ENCODE measurements at regions not wholly inside any gene's neighbourhood (a gene's known extent, or its start where the extent isn't known, plus 50 kb on each side); places are given as distances from the start of the nearest gene placed in this dataset.
A peak's percentile ranks its signal among the peaks of the same experiment; 100 is the strongest.

DNA sequence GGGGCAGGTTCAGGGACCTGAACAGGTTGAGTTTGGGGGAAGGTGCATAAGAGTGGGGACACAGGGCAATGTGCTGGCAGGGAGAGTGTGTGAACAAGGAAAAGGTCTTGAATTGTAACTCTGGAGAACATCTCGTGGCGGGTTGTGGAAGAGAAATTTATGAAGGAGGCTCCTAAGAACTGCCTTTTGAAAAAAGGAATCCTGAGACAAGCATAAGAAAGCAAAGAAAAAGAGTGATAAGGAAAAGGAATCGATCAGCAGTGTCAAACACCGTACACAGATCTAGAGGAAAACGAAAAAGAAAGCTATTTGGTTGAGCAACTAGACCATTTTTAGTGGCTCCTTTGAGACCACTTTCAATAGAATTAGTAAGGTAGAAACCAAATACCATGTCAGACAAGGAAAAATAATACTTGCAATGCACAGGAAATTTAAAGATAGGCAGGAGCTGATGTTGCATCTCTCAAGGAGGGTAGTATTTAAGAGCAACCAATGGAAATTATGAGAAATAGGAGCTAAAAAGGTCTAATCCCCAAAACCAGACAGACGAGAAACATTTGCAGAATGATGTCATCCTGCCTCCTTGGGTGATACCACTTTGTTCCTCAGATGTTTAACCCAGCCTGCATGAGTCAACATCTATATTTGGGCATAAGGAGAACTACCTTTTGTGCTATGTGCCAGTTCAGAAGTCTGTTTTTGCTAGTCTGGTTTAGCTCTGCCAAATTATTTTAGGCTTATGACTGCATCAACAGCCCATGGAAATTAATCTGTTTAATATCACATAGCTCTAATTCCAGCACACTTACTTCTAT is 64.5 kb upstream of the STK38L start:
- DNase-seq, result peak in 9 of 56 donors; percentile 3 to 46 (median 14)

DNA sequence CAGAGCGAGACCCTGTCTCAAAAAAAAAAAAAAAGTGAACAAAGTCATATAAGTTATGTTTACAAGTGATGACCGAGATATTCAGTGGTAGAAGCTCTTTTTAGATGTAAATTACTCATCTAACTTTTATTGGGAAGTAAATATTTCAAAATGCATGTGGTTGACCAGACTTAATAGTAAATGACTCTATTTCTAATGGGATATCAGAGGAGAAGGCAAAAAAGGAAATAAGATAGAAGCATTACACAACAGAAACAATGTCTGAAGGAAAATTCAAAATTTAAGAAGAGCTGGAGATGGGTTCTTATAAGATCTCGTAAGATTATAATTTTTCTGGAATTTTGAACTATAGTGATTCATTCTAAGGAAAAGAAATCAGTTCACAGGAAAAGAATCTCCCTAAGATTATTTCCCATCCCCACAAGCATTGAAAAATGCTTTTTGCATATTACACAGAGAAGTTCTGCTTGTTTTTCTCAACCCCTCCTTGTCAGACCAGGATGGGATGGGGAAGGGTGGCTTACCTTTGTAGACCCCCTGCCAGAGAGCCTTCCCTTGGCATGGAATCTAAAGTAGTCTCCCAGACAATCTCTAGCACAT is 63.1 kb upstream of the STK38L start:
- no peak for DNase-seq

DNA sequence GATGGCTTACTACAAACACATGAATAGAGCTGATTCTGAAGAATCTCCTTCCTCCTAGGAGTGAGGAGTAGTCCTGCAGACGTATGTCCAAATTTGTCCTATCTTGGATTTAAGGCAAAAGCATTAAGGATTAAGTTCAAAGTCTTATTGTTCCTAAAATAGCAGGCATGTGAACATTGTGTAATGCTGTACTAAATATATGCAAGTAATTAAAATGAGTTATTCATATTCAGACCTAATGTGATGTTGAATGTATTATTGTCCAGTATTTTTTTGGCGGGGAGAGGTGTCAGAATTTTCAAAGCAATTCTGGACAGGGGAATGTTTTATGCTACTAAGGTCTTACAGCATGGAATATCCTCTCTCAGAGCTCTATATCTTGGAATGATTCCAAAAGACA is 60.7 kb upstream of the STK38L start:
- no peak for DNase-seq

DNA sequence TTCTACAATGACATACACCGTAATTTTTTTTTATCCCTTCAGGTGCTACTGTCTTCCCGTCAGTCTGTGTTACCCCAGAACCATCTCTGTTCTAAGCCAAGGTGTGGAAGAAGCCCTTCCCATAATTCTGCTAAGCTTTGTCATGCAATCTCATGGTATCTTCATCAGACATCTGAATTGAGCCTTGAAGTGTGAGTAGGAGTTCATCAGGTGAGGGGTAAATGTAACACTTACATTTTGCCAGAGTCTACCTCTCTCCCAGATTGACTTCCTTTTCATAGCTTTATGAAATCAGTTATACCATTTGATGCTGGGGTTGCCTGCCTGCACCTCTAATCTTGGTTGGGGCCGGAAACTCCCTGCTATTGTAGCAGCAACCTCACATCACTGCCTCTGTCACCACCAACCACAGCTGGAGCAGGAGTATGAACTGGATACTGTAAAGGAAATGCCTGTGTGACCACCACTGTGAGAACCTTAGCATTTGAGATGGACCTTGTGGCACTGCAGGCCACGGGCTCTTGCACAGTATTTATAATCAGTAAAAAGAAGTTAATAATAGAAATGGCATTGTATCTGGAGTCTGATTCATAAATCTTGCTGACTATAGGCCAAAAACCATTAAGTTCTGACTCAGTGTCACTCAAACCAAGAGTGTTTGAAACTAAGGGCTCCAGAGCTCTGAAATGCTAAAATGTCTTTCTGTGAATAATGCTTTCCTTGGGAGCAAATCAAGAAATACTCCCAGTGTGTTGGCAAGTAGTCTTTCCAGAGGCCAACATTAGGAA is 58.7 kb upstream of the STK38L start:
- no peak for DNase-seq

GRCh38 chr12:27186022-27186839 is 57.9 kb upstream of the STK38L start:
- no peak for DNase-seq

DNA sequence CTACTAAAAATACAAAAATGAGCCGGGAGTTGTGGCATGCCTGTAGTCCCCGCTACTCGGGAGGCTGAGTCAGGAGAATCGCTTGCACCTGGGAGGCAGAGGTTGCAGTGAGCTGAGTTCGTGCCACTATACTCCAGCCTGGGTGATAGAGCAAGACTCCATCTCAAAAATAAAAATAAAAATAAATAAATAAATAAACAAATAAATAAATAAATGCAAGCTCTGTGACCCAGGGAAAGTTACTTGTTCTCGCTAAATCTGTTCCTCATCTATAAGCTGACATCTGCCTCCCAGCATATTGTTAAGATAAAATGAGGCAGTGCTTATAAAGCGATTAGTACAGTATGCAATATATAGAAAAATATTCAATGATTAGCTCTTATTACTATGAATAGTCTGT is 56.4 kb upstream of the STK38L start:
- DNase-seq, result no peak

- no peak for DNase-seq
Observed at GRCh38 chr12:27190761-27191160, 53.3 kb upstream of the STK38L start.

DNA sequence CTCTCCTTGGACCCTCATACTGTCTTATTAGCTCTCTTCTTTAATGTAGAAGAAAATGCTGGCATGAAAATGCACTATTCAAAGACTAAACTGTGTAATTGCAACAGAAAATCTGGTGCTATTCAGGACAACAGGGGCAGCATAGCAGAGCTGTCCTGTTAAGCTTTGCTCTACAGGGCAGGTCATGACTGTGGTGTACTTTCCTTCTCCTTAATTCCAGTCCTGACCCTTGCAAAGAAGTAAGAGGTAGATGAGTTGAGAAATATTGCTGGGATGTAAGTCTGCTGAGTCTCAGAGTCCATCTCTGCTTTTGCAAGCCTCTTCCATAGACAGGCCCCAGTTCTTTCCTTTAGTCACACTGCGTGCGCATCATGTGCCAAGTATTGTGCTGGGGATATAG is 52.6 kb upstream of the STK38L start:
- no peak for DNase-seq

GRCh38 chr12:27192118-27192802 is 51.8 kb upstream of the STK38L start:
- DNase-seq, result no peak

DNA sequence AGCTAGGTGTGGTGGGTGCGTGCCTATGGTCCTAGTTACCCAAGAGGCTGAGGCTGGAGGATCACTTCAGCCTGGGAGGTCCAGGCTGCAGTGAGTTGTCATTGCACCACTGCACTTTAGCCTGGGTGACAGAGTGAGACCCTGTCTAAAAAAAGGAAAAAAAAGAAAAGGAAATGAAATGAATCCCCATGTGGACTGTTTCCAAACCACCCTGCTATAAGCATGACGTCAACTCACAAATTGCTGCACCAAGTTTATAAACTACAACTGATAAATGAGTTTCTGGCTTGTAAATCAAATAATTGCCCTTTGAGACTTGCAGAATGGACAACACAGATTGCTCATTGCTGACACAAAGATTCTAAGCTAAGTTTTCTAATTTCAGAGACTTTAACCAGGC is 51.0 kb upstream of the STK38L start:
- no peak for DNase-seq

GRCh38 chr12:27193854-27194544 is 50.1 kb upstream of the STK38L start:
- no peak for DNase-seq

Measured in nucleus accumbens (tissue), 56 donors.